Posterior cingulate gyrus (tissue), 11 donors: ENCODE measurements at regions not wholly inside any gene's neighbourhood (a gene's known extent, or its start where the extent isn't known, plus 50 kb on each side); places are given as distances from the start of the nearest gene placed in this dataset.
"Not testable (repeated sequence)": the region's sequence is repeated elsewhere in the genome, so short reads cannot be mapped to it uniquely, and the experiment has no call there.

Experiments
- DNase-seq, 10 donors: peaks; one replicate each; pipeline versions ENCODE4 v3.0.0 to v3.0.0-alpha.2; 2020 to 2021; ENCODE audit warnings: mixed read lengths in 3 of 10
- intact Hi-C: fragments of 100-400 bp; cut with DNase I; formaldehyde crosslinking; loops from one replicate; pipeline ENCODE4 v1.15.1; 2023

GRCh38 chr10:124252097-124252715 is 158.8 kb upstream of the CHST15 start:
- DNase-seq = no peak
- intact Hi-C loops = no loop called here

DNA sequence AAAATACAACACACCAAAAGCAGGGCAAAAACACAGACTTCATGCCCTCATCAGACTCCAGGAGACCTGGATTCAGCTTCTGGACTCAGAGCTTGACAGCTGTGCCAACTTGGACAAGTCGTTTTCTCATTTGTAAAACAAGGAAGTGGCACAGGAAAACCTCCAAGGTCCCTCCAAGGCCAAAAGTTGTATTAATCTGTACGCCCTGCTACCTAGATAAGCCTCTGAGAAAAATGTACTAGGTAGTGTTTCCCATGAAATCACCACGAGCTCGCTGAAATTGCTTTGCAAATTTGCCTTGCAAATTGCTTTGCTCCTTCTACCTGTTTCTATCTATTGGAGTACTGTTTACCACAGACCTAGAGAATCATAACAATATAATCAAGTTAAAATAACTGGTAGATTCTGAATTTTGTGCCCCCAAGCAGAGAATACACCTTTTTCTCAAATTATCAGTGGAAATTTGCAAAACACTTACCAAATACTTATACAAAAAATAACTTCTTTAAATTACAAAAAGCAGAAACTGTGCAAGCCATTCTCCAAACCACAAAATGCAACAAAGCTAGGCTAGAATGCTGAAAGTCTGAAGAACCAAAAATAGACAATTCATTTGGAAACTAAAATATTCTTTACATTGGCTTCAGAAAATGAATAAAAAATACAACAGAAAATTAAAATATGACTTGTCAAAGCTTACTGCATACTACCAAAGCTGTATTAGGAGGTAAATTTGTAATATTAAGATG is 158.1 kb upstream of the CHST15 start:
- no peak for DNase-seq
- intact Hi-C loops = no loop called here

DNA sequence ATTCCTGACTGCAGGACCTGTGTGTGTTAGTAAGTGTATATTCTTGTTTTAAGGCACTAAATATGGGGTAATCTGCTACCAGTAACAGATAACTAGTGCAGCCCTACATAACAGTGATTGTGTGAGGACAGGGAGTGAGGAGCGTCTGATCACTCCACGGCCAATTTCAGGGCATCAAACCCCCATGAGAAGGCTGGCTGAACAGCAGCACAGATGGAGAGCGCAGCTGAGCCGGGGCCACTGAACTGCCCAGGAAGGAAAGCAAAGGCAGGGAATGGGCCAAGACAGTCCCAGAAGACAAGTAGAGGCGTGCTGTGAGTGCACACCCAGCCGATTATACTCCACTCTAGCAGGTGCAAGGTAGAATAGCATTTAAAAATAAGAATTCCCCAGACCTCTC is 157.1 kb upstream of the CHST15 start:
- intact Hi-C loops = no loop called here

GRCh38 chr10:124249812-124250432 is 156.5 kb upstream of the CHST15 start:
- DNase-seq = no peak
- intact Hi-C loops = no loop called here

More for the DNA sequence above, 157.1 kb upstream of the CHST15 start:
- DNase-seq = no peak

DNA sequence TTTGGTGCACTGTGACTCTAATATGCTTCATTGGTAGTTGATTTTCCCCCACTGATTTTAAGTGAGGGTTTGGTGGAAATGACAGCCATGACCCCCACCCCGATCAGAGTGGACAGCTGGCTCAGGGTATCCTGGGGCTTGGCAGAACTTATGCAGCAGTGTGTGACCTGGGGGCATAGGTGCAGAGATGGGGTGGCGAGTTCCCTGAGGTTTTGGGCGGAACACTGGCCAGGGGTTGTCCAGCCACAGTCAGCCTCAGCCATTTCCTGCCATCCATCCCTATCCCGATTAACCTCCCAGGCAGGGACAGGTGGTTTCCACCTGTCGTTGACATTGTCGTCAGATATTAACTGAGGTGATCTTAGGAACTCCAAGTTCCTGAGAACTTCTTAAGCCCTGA is 155.8 kb upstream of the CHST15 start:
- intact Hi-C loops = no loop called here
- DNase-seq = no peak

- intact Hi-C loops = no loop called here
- DNase-seq = peak in 1 of 10 donors; percentile 0
Measured at GRCh38 chr10:124248056-124249045, 155.0 kb upstream of the CHST15 start.

DNA sequence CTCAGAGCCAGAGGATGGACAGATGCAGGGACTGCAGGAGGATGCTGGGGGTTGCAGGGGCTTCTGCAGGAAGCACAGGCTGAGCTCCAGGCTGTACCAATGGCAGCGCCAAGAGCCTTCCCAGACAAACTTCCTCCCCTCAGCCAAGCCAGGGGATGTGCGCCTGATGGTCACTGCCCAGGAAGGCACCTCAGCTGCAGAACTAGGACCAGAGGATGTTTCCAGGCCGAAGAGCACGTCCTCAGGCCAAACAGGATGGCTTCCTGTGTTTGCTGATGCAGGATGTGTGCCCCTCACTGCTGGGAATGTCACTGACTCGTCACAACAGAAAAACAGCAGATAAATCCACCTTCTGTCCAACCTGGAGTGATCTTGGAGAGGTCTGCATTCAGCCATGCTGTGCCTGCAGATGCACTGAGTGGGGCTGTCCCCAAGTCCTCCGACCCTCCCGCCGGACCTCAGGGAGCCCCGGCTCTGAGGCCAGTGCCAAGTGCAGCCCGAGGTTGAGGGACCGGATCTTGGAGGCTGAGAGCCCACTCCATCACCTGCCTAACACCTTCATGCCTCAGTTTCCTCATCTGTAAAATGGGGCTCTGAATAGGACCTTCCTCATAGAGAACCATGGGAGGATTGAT is 152.5 kb upstream of the CHST15 start:
- no peak for DNase-seq
- intact Hi-C loops = no loop called here

GRCh38 chr10:124245191-124245590 is 151.8 kb upstream of the CHST15 start:
- intact Hi-C loops = no loop called here
- peak in 1 of 10 donors; percentile 1 for DNase-seq

DNA sequence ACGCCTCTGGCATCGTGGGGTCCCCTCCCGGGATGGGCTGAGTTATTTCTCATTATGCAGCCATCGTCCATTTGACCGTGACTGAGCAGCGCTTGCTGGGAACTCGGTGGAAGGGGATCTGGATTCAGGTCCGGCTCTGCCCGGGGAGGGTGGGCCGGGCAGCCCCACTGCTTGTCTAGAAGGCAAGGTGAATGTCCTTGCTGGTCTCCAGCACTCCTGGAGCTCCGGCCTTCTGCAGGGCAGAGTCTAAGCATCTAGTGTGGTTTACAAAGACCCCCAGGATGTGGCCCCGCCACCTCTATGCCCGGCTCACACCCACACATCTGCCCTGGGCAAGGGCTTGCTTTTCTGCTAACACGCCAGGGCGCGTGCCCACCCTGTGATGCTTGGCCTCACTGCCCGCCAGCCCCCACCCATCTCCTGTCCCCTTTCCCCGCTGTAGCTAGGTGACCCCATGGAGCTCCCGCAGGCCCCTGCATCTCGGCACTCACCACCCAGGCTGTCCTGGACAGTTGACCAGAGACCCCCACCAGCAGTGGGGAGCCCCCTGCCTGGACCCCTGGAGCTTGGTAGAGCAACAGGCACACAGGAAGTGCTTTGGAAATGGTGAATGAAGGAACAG is 151.0 kb upstream of the CHST15 start:
- intact Hi-C loops = no loop called here
- DNase-seq = peak in 1 of 10 donors; percentile 1

- intact Hi-C loops = no loop called here
- no peak for DNase-seq
Measured at GRCh38 chr10:124243702-124244121, 150.3 kb upstream of the CHST15 start.

DNA sequence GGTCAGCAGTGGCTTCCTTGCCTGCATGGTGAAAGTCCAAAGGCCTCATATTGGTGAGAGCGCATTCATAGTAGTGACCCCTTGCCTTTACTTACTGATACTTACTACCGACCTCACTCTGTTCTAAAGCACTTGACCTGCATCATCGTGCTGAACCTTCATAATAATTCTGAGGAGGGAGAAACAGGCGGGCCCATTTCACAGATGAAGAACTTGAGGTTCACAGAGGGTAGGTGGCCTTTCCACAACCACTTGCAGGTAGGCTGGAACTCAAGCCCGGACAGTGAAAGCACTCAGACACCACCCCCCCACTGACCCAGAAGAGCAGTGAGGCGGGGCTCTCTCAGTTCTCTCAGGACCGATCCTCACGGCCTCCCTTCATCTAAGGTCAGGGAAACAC is 149.4 kb upstream of the CHST15 start:
- no peak for DNase-seq
- intact Hi-C loops = no loop called here

DNA sequence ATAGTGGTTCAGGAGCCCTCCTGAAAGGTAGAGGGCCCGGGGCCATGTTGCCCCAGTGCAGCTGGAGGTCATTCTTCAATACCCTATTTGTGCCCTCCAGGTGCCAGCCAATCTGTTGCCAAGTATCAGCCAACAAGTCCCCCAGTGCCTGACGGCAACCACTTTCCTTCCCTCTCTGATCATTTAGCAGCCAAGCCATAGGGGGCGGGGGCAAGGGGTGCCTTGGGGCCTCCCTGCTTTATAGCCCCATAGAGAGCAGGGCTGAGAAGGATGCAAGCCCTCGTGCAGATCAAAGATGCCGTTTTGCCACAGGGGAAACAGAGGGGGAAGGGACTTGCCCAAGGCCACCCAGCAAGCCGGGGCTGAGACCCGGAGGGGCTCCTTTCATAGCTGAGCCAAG is 149.0 kb upstream of the CHST15 start:
- DNase-seq = no peak
- intact Hi-C loops = no loop called here

DNA sequence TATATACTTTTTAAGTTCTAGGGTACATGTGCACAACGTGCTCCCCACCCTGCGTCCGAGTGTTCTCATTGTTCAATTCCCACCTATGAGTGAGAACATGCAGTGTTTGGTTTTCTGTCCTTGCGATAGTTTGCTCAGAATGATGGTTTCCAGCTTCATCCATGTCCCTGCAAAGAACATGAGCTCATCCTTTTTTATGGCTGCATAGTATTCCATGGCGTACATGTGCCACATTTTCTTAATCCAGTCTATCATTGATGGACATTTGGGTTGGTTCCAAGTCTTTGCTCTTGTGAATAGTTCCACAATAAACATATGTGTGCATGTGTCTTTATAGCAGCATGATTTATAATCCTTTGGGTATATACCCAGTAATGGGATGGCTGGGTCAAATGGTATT is 148.1 kb upstream of the CHST15 start:
- intact Hi-C loops, DNase-seq: not testable (repeated sequence)

DNA sequence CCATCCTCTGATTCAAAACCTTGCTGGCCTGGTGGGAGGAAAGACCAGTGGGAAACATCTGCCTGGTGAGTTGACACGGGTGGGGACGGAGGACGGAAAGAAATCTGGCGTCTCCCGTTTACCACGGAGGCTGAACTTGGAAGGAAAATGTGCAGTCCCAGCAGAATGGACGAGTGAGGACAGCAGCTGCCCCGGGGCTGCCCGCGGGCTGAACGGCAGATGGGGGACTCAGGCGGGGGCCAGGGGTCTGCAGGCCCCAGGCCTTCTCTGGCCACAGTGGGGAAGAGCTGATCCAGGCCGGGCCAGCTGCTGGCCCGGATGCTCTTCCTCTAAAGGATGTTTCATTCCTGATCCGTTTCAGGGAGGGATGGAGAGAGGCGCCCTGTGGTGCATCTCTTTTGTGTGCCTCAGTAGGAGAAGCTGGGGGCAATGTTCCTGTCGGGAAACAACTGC is 147.5 kb upstream of the CHST15 start:
- no peak for DNase-seq
- intact Hi-C loops = no loop called here

DNA sequence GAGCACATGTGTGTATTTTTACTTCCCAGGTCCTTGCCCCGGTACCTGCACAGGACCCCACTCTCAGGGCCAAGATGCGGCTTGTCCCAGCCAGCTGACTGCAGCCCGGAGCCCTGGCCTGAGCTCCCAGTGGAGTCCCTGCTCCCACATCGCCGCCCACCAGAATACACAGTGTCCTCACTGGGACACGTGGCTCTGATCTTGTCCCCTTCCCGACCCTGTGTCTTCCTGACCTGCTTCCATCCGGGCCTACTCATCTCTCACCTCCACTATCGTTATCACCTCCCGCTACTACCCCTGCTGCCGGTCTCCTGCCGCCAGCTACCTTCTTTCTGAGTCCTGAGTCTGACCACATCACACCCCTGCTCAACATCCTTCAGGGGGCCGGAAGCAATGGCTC is 146.3 kb upstream of the CHST15 start:
- intact Hi-C loops = no loop called here
- DNase-seq = no peak

GRCh38 chr10:124239134-124239533 is 145.7 kb upstream of the CHST15 start:
- no peak for DNase-seq
- intact Hi-C loops = no loop called here

- DNase-seq = no peak
- intact Hi-C loops = no loop called here
Measured at GRCh38 chr10:124238367-124238766, 145.0 kb upstream of the CHST15 start.

DNA sequence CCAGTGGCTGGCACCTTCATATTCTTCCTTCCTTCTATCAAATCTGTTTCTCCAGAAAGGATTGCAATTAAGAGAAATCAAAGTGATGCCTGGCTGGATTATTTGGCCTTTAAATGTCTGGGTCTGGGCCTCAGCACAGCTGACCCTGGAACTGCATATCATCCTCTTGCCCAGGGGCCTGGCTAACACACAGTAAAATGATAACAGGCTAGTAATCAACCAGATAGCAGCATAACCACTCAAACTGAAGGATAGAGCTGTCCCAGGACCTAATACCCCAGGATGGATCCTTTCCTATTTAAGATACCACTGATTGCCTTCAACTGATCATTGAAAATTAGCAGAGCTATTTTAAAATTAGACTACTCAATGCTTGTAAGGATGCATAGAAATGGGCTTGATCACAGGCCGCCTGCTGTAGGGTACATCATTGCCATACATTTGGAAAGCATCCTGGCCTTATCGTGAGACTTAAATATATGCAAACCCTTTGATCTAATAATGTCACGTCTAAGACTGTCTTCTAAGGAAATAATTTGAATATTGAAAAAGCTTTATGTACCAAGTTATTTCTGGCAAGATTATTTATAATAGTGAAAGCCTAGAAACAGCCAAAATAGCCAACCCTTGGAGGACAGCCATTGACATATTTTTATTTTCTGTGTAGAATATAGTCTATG is 144.0 kb upstream of the CHST15 start:
- no peak for DNase-seq
- intact Hi-C loops = no loop called here

GRCh38 chr10:124236816-124237215 is 143.4 kb upstream of the CHST15 start:
- no peak for DNase-seq
- intact Hi-C loops = no loop called here
